C4-2B (cell line): ENCODE measurements at regions not wholly inside any gene's neighbourhood (a gene's known extent, or its start where the extent isn't known, plus 50 kb on each side); places are given as distances from the start of the nearest gene placed in this dataset.

Experiments used
- H3K27ac ChIP-seq: fragments of 450-650 bp; 2 replicates; pipeline ENCODE4 v1.5.1; 2017
- CTCF ChIP-seq: fragments of 450-650 bp; conservative IDR thresholded peaks from 2 replicates; pipeline ENCODE4 v1.5.1; 2017; ENCODE audit warnings: mild to moderate bottlenecking
- ZFX ChIP-seq: fragments of 450-650 bp; IDR thresholded peaks from 2 replicates; pipeline ENCODE4 v1.6.1; 2017

GRCh38 chr13:29918845-29919244, 68.4 kb upstream of the UBL3 start:
- TF ChIP-seq ZFX (no peak), CTCF (no peak)
- H3K27ac ChIP-seq, result peak overlapping the region; percentile 77

DNA sequence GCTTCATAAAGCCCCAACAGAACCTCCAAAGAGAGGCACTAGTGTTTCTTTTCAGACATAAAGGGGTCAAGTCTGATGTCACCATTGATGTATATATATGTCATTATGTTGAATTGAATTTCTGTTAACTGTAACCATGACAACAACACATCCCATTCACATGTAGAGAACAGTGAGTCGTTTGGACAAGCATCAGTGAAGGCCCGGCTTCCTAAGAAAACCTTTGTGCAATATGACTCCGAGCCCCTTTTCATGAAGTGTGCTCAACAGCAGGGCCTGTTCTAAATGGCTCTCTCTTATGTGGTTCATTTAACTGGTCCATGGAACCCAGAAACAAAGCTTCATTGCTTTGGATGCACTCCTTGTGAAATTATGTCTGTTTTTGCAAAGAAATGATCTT, 67.2 kb upstream of the UBL3 start:
- H3K27ac ChIP-seq, result no peak overlapping the region

GRCh38 chr13:29914581-29914980, 64.2 kb upstream of the UBL3 start:
- 0 out of 2 replicates have a peak, but pooled peaks have one; percentile 24 for TF ChIP-seq ZFX
- no peak for TF ChIP-seq CTCF

More for the DNA sequence above, 67.2 kb upstream of the UBL3 start:
- no peak for TF ChIP-seq CTCF
- TF ChIP-seq ZFX, result no peak

GRCh38 chr13:29911781-29912418, 61.5 kb upstream of the UBL3 start:
- H3K27ac ChIP-seq, result no peak overlapping the region
- TF ChIP-seq CTCF (no peak), ZFX (no peak)

More at GRCh38 chr13:29914581-29914980, 64.2 kb upstream of the UBL3 start:
- H3K27ac ChIP-seq, result no peak overlapping the region

GRCh38 chr13:29909975-29910674, 59.7 kb upstream of the UBL3 start:
- TF ChIP-seq ZFX, result no peak
- no peak overlapping the region for H3K27ac ChIP-seq

DNA sequence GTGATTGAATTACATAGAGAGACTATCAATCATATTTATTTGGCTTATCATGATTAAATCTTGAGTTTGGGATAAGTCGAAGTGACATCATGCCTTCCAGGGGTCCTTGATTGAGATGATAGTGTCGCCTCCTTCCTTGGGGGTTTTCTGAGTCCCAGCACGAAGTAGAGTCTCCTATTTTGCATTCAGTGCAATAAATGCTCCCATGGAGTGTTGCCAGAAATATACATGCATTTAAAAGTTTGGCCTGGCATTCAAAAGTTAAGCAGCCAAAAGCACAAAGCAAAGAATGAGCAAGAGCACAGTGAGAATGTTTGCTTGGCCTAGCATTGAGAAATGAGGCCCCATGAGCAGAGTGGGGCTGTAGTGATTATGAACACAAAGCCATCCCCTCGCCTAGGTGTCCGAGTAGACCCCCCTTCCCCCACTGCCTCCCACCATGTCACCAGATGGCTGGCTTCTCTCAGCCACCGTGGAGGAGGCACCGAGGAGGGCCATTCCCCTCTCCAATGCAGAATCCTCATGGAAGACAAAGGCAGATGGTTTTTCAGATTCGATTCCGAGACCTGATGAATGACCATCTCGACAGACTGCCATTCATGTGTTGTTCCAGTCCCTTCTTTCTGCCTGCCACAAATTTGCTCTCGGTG, 58.8 kb upstream of the UBL3 start:
- no peak overlapping the region for H3K27ac ChIP-seq
- TF ChIP-seq CTCF (no peak), ZFX (no peak)

- H3K27ac ChIP-seq, result no peak overlapping the region
- TF ChIP-seq ZFX (no peak), CTCF (no peak)
Measured at GRCh38 chr13:29908416-29909080, 58.1 kb upstream of the UBL3 start.
